ENCODE measurements at regions not wholly inside any gene's neighbourhood (a gene's known extent, or its start where the extent isn't known, plus 50 kb on each side); places are given as distances from the start of the nearest gene placed in this dataset.

DNA sequence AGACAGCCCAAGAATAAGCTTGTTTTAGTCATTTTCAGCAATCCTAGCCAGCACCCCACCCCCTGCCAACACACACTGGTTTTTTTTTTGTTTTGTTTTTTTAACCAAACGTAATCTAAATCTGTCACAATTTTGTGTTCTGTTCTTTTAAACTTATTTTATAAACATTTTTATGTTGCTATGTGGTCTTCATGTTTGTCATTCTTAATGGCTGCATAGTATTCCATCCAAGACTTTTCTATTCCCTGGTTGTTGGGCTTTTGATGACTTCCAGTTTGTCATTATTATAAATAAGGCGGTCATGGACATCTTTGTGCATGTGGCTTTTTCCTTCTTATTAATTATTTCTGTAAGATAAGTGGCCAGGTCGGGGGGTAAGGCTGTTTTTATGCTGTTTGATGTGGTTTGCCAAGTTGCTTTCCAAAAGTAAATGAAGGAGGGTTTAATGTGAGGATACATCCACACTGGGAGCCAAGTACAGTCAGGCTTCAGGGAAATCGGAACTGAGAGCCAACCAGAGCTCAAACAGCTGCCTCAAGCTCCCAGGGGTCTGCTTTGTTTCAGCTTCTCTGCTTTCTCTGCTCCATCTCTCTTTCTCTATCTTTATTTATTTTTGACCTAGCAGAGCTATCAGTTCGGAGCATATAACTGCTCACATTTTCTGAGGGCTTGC is 125.8 kb downstream of the VEGFA start:
- no peaks in the 10 kb centered on the region for H3K9me2 ChIP-seq (replicated peaks; ENCODE audit: insufficient read depth)
- no peak overlapping the region for H2AFZ ChIP-seq
- no peaks in the 10 kb centered on the region for H3K9me3 ChIP-seq (ENCODE audit: low read depth)
- TF ChIP-seq EZH2 (IDR thresholded peaks at IDR 0.05; ENCODE audit: borderline replicate concordance) (no peak), EZH2phosphoT487 (IDR thresholded peaks at IDR 0.05; ENCODE audit: low read depth, severe bottlenecking, unreplicated experiment) (no peak)
- TF ChIP-seq, protein P1, sequence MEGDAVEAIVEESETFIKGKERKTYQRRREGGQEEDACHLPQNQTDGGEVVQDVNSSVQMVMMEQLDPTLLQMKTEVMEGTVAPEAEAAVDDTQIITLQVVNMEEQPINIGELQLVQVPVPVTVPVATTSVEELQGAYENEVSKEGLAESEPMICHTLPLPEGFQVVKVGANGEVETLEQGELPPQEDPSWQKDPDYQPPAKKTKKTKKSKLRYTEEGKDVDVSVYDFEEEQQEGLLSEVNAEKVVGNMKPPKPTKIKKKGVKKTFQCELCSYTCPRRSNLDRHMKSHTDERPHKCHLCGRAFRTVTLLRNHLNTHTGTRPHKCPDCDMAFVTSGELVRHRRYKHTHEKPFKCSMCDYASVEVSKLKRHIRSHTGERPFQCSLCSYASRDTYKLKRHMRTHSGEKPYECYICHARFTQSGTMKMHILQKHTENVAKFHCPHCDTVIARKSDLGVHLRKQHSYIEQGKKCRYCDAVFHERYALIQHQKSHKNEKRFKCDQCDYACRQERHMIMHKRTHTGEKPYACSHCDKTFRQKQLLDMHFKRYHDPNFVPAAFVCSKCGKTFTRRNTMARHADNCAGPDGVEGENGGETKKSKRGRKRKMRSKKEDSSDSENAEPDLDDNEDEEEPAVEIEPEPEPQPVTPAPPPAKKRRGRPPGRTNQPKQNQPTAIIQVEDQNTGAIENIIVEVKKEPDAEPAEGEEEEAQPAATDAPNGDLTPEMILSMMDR (IDR thresholded peaks at IDR 0.05; ENCODE audit: poor library complexity), result no peak
- H3K27me3 ChIP-seq, result no peaks in the 10 kb centered on the region
- no peak overlapping the region for H3K27ac ChIP-seq
- peaks cover 13% of the 10 kb centered on the region for H3K4me1 ChIP-seq (ENCODE audit: insufficient read depth)
- no peak overlapping the region for H3K4me2 ChIP-seq
- no peaks in the 10 kb centered on the region for H3K36me3 ChIP-seq (replicated peaks; ENCODE audit: insufficient read depth, low read depth)
- DNase-seq (ENCODE audit: low spot score), result no peak
- H4K20me1 ChIP-seq (ENCODE audit: insufficient read depth, poor library complexity, severe bottlenecking), result no peaks in the 10 kb centered on the region
- no peak overlapping the region for H3K4me3 ChIP-seq
- H3K79me2 ChIP-seq, result no peaks in the 10 kb centered on the region
- 80% methylated on average over 5 of the region's 5 CpGs for WGBS (ENCODE audit: low lambda C conversion rate, missing lambda C conversion rate)

DNA sequence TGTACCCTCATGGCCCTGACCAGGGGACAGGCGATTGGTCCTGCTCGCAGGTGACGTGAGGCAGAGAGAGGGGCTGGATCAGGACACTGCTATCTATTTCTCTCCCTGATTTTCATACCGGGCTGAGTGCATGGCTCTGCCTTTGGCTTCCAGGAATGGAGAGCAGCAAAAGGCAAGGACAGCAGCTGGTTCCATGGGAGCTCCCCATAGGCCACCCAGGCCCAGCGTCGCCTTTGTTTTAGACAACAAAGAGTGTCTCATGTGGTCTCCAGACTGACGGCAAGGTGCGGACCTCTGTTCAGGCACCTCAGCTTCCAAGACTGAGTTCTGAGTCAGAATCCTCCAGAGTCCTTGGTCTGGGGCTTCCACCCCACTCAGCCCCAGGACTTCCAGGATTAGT is 123.1 kb downstream of the VEGFA start:
- WGBS (ENCODE audit: low lambda C conversion rate, missing lambda C conversion rate), result 90% methylated on average over 8 of the region's 8 CpGs
- no peak for TF ChIP-seq EZH2phosphoT487 (IDR thresholded peaks at IDR 0.05; ENCODE audit: low read depth, severe bottlenecking, unreplicated experiment)
- TF ChIP-seq EZH2 (IDR thresholded peaks at IDR 0.05; ENCODE audit: borderline replicate concordance), result no peak
- TF ChIP-seq, protein P1 (IDR thresholded peaks at IDR 0.05; ENCODE audit: poor library complexity), result no peak
- H3K79me2 ChIP-seq, result no peaks in the 10 kb centered on the region
- no peak overlapping the region for H3K4me3 ChIP-seq
- H3K27me3 ChIP-seq, result no peaks in the 10 kb centered on the region
- DNase-seq (ENCODE audit: low spot score), result no peak
- no peaks in the 10 kb centered on the region for H3K9me2 ChIP-seq (replicated peaks; ENCODE audit: insufficient read depth)
- H3K4me2 ChIP-seq, result no peak overlapping the region
- no peak overlapping the region for H3K27ac ChIP-seq
- peaks cover 5% of the 10 kb centered on the region for H3K4me1 ChIP-seq (ENCODE audit: insufficient read depth)
- no peak overlapping the region for H2AFZ ChIP-seq
- H3K36me3 ChIP-seq (replicated peaks; ENCODE audit: insufficient read depth, low read depth), result no peaks in the 10 kb centered on the region
- H3K9me3 ChIP-seq (ENCODE audit: low read depth), result no peaks in the 10 kb centered on the region
- no peaks in the 10 kb centered on the region for H4K20me1 ChIP-seq (ENCODE audit: insufficient read depth, poor library complexity, severe bottlenecking)

DNA sequence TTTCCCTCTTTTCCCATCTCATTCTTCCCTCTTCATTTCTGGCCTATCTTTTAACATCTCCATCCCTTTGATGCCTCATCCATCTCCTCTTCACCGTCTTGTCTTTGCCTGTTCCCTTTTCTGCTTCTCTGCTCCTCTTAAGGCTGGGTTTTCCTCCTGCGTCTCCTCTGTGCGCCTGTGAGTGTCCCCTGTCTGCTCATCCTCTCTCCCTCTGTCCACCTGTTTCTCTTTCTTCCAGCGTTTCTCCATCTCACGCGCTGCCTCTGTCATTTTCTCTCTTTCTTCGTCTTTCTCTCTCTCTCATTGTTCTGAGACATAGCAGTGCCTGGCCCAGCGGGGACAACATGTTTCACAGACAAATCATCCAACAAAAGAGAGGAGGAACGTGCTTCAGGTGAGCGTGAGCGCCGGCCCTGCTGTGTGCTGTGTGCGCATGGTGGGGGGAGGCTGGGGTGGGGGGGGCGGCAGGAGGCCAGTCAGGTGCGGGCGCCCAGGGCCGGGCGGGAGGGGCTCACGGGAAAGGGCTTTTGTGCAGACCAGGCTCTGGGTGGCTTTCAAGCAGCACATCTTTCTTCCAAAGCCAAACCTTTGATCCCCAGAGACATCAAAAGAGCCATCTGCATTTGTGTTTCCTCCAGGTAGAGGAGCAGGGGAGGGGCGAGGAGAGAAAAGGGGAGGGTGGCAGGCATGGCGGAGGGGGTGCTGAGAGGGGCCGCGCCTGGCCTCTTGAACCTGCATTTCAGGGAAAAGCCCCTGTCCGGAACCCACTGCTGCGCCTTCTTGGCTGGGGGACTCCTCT is 121.3 kb downstream of the VEGFA start:
- no peak overlapping the region for H3K4me3 ChIP-seq
- H4K20me1 ChIP-seq (ENCODE audit: insufficient read depth, poor library complexity, severe bottlenecking), result no peaks in the 10 kb centered on the region
- H2AFZ ChIP-seq, result no peak overlapping the region
- no peaks in the 10 kb centered on the region for H3K79me2 ChIP-seq
- H3K36me3 ChIP-seq (replicated peaks; ENCODE audit: insufficient read depth, low read depth), result no peaks in the 10 kb centered on the region
- no peak for TF ChIP-seq EZH2 (IDR thresholded peaks at IDR 0.05; ENCODE audit: borderline replicate concordance)
- TF ChIP-seq, protein P1 (IDR thresholded peaks at IDR 0.05; ENCODE audit: poor library complexity), result no peak
- TF ChIP-seq EZH2phosphoT487 (IDR thresholded peaks at IDR 0.05; ENCODE audit: low read depth, severe bottlenecking, unreplicated experiment), result no peak
- H3K9me3 ChIP-seq (ENCODE audit: low read depth), result no peaks in the 10 kb centered on the region
- H3K27me3 ChIP-seq, result no peaks in the 10 kb centered on the region
- H3K9me2 ChIP-seq (replicated peaks; ENCODE audit: insufficient read depth), result no peaks in the 10 kb centered on the region
- H3K27ac ChIP-seq, result no peak overlapping the region
- no peak for DNase-seq (ENCODE audit: low spot score)
- peaks cover 5% of the 10 kb centered on the region for H3K4me1 ChIP-seq (ENCODE audit: insufficient read depth)
- 32% methylated on average over 21 of the region's 25 CpGs for WGBS (ENCODE audit: low lambda C conversion rate, missing lambda C conversion rate)
- no peak overlapping the region for H3K4me2 ChIP-seq

Data from hepatocyte (in vitro differentiated cells).